Uterus (tissue), 2 donors: ENCODE measurements at regions not wholly inside any gene's neighbourhood (a gene's known extent, or its start where the extent isn't known, plus 50 kb on each side); places are given as distances from the start of the nearest gene placed in this dataset.

Experiments used
- POLR2A ChIP-seq, 2 donors: fragments of 450-650 bp; IDR thresholded peaks; one replicate each; pipeline ENCODE4 v1.6.1; 2016; ENCODE audit warnings: antibody characterized with exemption in 2 of 2, mild to moderate bottlenecking in 1 of 2, moderate library complexity in 1 of 2
- TF ChIP-seq, protein P1 (sequence below), 4 experiments: fragments of 200-600 bp in 2 of 4; fragments of 450-650 bp in 2 of 4; sonication (generic) in 2 of 4; IDR thresholded peaks; one replicate each; pipeline ENCODE4 v1.5.1; 2016 to 2019; ENCODE audit warnings: antibody characterized with exemption in 4 of 4, mild to moderate bottlenecking in 2 of 4, moderate library complexity in 1 of 4

DNA sequence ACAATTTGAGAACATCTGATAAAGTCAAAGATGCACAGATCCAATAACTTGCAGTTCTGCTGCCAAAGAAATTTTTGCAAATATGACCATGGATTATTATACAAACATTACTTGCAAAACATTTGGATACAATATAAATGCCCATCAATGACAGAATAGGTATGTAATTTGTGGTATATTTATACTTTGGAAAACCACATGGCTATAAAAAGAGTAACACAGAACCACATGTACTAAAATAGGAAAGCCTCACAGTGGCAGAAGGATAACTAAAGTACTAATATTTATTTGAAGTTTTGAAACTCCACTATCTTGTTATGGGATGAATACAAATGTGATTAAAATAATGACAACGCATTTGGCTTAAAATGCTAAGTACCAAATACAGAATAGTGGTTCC is 51.8 kb upstream of the DNAJC10 start:
- TF ChIP-seq, protein P1, sequence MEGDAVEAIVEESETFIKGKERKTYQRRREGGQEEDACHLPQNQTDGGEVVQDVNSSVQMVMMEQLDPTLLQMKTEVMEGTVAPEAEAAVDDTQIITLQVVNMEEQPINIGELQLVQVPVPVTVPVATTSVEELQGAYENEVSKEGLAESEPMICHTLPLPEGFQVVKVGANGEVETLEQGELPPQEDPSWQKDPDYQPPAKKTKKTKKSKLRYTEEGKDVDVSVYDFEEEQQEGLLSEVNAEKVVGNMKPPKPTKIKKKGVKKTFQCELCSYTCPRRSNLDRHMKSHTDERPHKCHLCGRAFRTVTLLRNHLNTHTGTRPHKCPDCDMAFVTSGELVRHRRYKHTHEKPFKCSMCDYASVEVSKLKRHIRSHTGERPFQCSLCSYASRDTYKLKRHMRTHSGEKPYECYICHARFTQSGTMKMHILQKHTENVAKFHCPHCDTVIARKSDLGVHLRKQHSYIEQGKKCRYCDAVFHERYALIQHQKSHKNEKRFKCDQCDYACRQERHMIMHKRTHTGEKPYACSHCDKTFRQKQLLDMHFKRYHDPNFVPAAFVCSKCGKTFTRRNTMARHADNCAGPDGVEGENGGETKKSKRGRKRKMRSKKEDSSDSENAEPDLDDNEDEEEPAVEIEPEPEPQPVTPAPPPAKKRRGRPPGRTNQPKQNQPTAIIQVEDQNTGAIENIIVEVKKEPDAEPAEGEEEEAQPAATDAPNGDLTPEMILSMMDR (IDR thresholded peaks at IDR 0.05) = no peak
- TF ChIP-seq POLR2A (IDR thresholded peaks at IDR 0.05) = no peak
